Ishikawa (cell line): ENCODE measurements at regions not wholly inside any gene's neighbourhood (a gene's known extent, or its start where the extent isn't known, plus 50 kb on each side); places are given as distances from the start of the nearest gene placed in this dataset.

Experiments used
- CEBPB ChIP-seq: IDR thresholded peaks from 2 replicates; pipeline ENCODE4 v1.6.1; 2012
- CREB1 ChIP-seq: IDR thresholded peaks from 2 replicates; pipeline ENCODE4 v1.6.1; 2012; ENCODE audit warnings: low read depth
- EGR1 ChIP-seq: IDR thresholded peaks from 2 replicates; pipeline ENCODE4 v1.6.1; 2012
- EP300 ChIP-seq: IDR thresholded peaks from 2 replicates; pipeline ENCODE4 v1.6.1; 2012; ENCODE audit warnings: borderline replicate concordance
- FOXM1 ChIP-seq: IDR thresholded peaks from 2 replicates; pipeline ENCODE4 v1.6.1; 2012; ENCODE audit warnings: low read depth, borderline replicate concordance
- MAX ChIP-seq: IDR thresholded peaks from 2 replicates; pipeline ENCODE4 v1.6.1; 2012
- RAD21 ChIP-seq: IDR thresholded peaks from 2 replicates; pipeline ENCODE4 v1.6.1; 2012; ENCODE audit warnings: low read depth
- REST ChIP-seq: IDR thresholded peaks from 2 replicates; pipeline ENCODE4 v1.6.1; 2012; ENCODE audit warnings: low read depth, mild to moderate bottlenecking
- TAF1 ChIP-seq: IDR thresholded peaks from 2 replicates; pipeline ENCODE4 v1.6.1; 2012; ENCODE audit warnings: low read depth, mild to moderate bottlenecking
- TCF12 ChIP-seq: IDR thresholded peaks from 2 replicates; pipeline ENCODE4 v1.6.1; 2012; ENCODE audit warnings: low read depth
- TEAD4 ChIP-seq: IDR thresholded peaks from 2 replicates; pipeline ENCODE4 v1.6.1; 2012
- YY1 ChIP-seq: IDR thresholded peaks from 2 replicates; pipeline ENCODE4 v1.6.1; 2012; ENCODE audit warnings: low read depth
- ZBTB7A ChIP-seq: IDR thresholded peaks from 2 replicates; pipeline ENCODE4 v1.6.1; 2012; ENCODE audit warnings: low read depth
- TF ChIP-seq, protein P1 (sequence below): IDR thresholded peaks from 2 replicates; pipeline ENCODE4 v1.6.1; 2012

- TF ChIP-seq, protein P1, sequence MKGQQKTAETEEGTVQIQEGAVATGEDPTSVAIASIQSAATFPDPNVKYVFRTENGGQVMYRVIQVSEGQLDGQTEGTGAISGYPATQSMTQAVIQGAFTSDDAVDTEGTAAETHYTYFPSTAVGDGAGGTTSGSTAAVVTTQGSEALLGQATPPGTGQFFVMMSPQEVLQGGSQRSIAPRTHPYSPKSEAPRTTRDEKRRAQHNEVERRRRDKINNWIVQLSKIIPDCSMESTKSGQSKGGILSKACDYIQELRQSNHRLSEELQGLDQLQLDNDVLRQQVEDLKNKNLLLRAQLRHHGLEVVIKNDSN = no peak
- no peak for TF ChIP-seq MAX
- TF ChIP-seq TAF1 = no peak
- TF ChIP-seq TEAD4 = no peak
- TF ChIP-seq CEBPB = no peak
- TF ChIP-seq EP300 = no peak
- TF ChIP-seq RAD21 = no peak
- no peak for TF ChIP-seq FOXM1
- TF ChIP-seq ZBTB7A = no peak
- no peak for TF ChIP-seq YY1
- no peak for TF ChIP-seq EGR1
- TF ChIP-seq TCF12 = no peak
- TF ChIP-seq CREB1 = no peak
- no peak for TF ChIP-seq REST
These were observed 161.1 kb downstream of the SUDS3 start for GRCh38 chr12:118537481-118537917.
